ENCODE measurements at regions not wholly inside any gene's neighbourhood (a gene's known extent, or its start where the extent isn't known, plus 50 kb on each side); places are given as distances from the start of the nearest gene placed in this dataset.
"Not testable (repeated sequence)": the region's sequence is repeated elsewhere in the genome, so short reads cannot be mapped to it uniquely, and the experiment has no call there.

- DNase-seq (ENCODE audit: low spot score), result no peak
Measured at GRCh38 chr6:1445650-1446330, 56.4 kb downstream of the FOXF2 start.

GRCh38 chr6:1449896-1450295, 60.5 kb downstream of the FOXF2 start:
- DNase-seq (ENCODE audit: low spot score), result no peak

DNA sequence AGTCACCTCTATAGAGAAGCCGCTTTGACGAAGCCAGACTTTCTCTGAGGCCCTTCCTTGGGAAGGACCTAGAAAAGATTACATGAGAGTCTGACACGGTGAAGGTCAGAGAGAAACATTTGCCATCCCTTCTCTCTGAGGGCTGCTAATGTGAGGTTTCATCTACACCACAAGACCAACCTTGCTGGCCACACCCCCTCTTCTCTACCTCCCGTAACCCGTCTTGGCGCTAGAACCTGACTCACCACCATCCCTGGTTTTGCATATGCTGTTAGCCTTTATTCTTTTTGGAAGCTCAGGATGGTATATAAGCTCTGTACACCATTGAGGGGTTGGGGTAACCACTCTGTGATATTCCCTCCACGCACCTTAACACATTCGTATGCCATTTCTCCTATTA, 63.6 kb downstream of the FOXF2 start:
- DNase-seq (ENCODE audit: low spot score), result no peak

GRCh38 chr6:1456816-1457215, 67.4 kb downstream of the FOXF2 start:
- not testable (repeated sequence) for DNase-seq (ENCODE audit: low spot score)

DNA sequence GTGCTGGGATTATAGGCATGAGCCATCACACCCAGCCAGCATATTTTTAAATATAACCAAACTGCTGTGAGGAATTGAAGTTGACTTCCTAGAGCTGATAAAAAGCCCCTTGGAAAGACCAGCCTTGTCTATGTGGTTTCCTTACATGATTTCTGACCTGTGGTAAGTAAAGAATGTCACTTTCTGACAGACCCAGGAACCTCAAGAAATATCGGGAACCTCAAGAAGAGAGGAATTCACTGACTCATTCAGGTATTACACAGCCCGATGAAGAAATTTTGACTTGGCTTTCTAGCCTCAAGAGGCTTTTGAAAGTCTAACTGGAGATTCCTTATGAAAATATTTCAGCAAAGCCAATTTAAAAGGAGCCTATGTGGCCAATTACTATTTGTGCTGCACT, 71.8 kb downstream of the FOXF2 start:
- DNase-seq (ENCODE audit: low spot score), result no peak

GRCh38 chr6:1461736-1462135, 72.4 kb downstream of the FOXF2 start:
- DNase-seq (ENCODE audit: low spot score), result no peak

- no peak for DNase-seq (ENCODE audit: low spot score)
Measured at GRCh38 chr6:1463275-1463674, 73.9 kb downstream of the FOXF2 start.

GRCh38 chr6:1463751-1464426, 74.5 kb downstream of the FOXF2 start:
- no peak for DNase-seq (ENCODE audit: low spot score)

DNA sequence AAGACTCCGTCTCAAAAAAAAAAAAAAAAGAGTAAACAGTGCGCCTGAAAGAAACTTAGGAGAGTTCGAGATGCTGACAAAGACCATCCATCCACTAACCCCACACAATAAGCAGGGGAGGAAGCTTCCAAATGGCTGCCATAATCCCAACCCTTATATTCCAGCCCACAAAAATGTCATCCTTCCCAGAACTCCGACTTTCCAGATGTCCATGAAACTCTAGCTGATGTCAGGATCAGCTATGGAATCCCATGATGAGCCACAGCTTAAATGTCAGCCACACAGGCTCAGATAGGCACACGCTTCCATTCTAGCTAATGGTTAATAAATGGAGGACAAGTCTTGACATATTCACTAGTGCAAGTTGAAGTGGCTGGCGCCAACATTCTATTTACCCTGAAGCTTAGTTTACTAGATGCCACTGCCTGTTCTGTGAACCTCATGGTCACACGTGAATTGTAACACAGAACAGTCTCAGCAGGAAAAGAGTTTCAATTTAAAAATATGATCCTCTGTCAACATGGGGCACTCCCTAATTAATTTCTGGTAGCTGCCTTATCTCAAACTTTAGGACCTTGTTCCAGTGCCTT, 75.5 kb downstream of the FOXF2 start:
- no peak for DNase-seq (ENCODE audit: low spot score)

GRCh38 chr6:1468126-1468525, 78.8 kb downstream of the FOXF2 start:
- no peak for DNase-seq (ENCODE audit: low spot score)

GRCh38 chr6:1470040-1470439, 80.7 kb downstream of the FOXF2 start:
- DNase-seq (ENCODE audit: low spot score), result no peak

- no peak for DNase-seq (ENCODE audit: low spot score)
Measured at GRCh38 chr6:1472643-1473042, 83.3 kb downstream of the FOXF2 start.

- DNase-seq (ENCODE audit: low spot score), result no peak
Measured at GRCh38 chr6:1473166-1473565, 83.8 kb downstream of the FOXF2 start.

DNA sequence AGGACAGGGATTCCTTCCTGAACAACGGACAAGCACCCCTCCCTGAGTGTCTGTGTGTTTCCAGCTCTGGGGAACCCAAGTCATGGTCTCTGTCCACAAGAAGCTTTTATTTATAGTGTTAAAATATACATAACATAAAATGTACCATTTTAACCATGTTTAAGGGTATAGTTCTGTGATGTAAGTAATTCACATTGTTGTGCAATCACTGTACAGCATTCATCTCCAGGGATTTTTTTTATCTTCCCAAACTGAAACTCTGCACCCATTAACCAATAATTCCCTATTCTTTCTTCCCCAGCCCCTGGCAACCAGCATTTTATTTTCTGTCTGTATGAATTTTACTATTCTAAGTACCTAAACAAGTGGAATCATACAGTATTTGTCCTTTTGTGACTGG, 84.2 kb downstream of the FOXF2 start:
- DNase-seq (ENCODE audit: low spot score), result no peak

GRCh38 chr6:1474205-1474604, 84.8 kb downstream of the FOXF2 start:
- no peak for DNase-seq (ENCODE audit: low spot score)

DNA sequence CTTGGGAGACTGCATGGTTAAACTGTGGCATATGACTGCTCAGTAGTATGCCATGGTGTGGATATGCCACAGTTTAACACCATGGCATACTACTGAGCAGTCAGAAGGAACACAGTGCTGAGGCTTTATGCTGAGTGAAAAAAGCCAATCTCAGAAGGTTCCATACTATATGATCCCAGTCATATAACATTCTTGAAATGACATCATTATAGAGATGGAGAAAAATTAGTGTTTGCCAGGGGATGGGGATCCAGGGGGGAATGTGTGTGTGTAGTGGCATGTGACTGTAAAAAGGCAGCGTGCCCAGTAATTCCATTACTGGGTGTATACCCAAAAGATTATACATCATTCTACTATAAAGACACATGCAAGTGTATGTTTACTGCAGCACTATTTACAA, 85.8 kb downstream of the FOXF2 start:
- no peak for DNase-seq (ENCODE audit: low spot score)

DNA sequence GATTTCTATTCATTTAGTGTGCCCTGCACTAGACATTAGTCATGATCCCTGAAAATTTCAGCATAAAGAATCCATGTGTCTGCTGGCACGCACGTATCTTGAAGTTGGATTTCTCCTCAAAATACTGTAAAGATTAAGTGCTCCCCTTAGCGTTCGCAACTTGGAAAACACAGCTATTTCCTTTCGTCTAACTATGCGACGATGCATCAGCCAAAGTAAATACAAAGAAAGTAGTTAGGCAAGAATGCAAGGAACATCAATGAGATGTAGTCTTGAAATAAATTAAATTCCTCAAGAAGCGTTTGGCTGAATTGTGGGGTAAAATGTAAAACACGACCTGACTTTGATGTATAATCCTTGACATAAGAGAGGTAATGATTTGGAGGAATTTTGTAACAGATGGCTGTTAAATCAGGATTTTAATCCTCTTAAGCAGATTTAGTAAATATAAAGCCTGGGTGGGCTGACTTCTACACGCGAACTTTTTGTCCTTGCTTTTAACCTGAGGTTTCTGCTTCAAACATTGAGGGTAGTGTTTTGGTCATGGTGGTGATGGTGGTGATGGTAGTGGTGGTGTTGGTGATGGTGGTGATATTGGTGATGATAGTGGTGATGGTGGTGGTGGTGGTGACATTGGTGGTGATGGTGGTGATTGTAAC, 88.2 kb downstream of the FOXF2 start:
- no peak for DNase-seq (ENCODE audit: low spot score)

DNA sequence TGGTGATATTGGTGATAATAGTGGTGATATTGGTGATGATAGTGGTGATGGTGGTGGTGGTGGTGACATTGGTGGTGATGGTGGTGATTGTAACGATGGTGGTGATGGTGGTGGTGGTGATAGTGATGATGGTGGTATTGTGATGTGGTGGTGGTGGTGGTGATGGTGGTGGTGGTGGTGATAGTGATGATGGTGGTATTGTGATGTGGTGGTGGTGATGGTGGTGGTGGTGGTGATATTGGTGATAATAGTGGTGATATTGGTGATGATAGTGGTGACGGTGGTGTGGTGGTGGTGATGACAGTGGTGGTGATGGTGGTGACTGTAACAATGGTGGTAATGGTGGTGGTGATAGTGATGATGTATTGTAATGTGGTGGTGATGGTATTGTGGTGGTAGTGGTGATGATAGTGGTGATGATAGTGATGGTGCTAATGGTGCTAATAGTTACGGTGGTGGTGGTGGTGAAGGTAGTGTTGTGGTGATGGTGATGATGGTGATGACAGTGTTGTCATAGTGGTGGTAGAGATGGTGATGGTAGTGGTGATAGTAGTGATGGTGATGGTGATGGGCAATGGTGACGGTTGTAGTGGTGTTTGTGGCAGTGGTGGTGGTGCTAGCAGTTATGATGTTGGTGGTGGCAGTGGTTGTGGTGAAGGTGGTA, 88.9 kb downstream of the FOXF2 start:
- not testable (repeated sequence) for DNase-seq (ENCODE audit: low spot score)

DNA sequence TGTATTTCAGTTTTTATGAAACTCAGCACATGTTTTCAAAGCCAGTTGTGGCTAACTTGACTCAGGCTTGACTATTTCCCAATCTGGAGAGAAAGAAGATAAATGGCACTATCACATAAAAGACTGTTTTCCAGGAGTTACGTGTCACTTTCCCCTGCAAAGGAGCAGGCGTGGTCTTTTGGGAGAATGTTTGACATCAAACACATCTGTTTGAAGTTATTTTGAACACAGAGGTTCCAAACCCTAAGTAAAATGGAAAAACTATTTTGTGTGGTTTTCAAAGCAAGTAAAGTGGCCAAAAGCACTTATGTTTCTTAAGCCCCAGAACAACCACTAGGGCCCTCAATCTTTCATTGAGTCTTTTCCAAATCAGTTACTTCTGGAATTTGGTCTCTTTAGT, 89.7 kb downstream of the FOXF2 start:
- no peak for DNase-seq (ENCODE audit: low spot score)

DNA sequence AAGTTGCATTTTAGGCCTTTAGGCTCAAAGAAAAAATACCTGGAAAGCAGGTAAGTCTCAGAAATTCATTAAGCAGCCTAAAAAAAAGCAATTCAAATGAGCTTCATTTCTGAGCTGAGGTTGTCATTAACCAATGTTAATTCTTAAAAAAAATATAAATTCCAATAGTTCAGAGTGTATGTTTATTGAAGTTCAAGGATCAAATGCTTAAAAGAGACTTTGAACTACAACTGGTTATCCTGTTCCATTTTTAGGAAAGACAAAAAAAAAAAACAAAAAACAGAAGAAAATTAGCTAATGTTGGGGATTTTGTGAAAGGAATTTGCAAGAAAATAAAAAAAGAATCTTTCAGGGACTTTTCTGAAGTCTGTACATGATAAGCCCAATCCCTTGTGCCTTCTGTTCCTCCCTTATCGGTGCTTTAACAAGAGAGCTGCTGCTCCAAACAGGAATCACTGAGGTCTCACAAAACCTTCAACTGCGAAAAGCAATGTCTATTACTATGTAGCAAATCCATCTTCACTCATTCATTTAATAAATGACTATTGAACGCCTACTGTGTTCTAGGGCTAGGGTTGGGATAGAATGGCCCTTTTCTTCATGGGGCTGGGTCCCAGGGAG, 90.3 kb downstream of the FOXF2 start:
- DNase-seq (ENCODE audit: low spot score), result no peak

DNA sequence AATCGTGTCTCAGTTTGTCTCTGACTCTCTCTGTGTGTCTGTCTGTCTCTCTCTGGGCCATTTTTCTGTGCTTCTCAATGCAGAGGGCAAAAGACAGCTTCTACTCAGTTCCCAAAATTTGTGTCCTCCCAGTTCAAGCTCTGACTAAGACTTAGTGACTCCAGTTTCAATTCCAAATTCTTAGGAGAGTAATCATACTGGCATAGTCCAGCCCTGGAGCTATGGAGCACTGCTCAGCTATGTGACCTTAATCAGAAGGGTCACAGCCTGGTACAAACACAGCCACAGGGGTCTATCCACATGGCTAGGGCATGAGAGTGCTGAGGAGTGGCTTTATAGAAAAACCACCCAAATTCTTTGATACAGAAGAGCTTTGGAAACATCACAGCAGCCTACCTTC, 91.9 kb downstream of the FOXF2 start:
- no peak for DNase-seq (ENCODE audit: low spot score)

Measured in HuH-7.5 (cell line).